Keratinocyte (primary cell): ENCODE measurements at regions not wholly inside any gene's neighbourhood (a gene's known extent, or its start where the extent isn't known, plus 50 kb on each side); places are given as distances from the start of the nearest gene placed in this dataset.

ENCODE experiments used
- DNase-seq: peaks from one replicate; pipeline ENCODE4 v3.0.0-alpha.2; 2011; ENCODE audit warnings: low read depth, missing footprints, low spot score
- FAIRE-seq: peaks from 2 replicates; lab custom pipeline; 2011; peaks lifted over from hg19 to GRCh38; lab: Jason Lieb, UNC
- H2AFZ ChIP-seq: 2 replicates; pipeline ENCODE4 v1.6.0; 2012; ENCODE audit warnings: low read length, control low read depth, inconsistent platforms; ENCODE audit not compliant: control insufficient read depth
- H3K27ac ChIP-seq: 2 replicates; pipeline ENCODE4 v1.5.1; 2011; ENCODE audit warnings: low read length; ENCODE audit not compliant: control insufficient read depth, insufficient read depth
- H3K27me3 ChIP-seq: 3 replicates; pipeline ENCODE4 v1.6.0; 2011; ENCODE audit warnings: low read length; ENCODE audit not compliant: control insufficient read depth, insufficient read depth; ENCODE audit errors: extremely low read depth
- H3K36me3 ChIP-seq, 2 experiments: 2 replicates in 1 of 2; 3 replicates in 1 of 2; pipeline ENCODE4 v1.5.1; 2011; ENCODE audit warnings: low read length in 2 of 2, mild to moderate bottlenecking in 1 of 2; ENCODE audit not compliant: control insufficient read depth in 2 of 2, insufficient read depth in 2 of 2; ENCODE audit errors: extremely low read depth in 1 of 2
- H3K4me1 ChIP-seq: 3 replicates; pipeline ENCODE4 v1.5.1; 2011; ENCODE audit warnings: low read length; ENCODE audit not compliant: control insufficient read depth, insufficient read depth; ENCODE audit errors: extremely low read depth
- H3K4me2 ChIP-seq: 3 replicates; pipeline ENCODE4 v1.6.0; 2011; ENCODE audit warnings: low read depth, low read length; ENCODE audit not compliant: control insufficient read depth, insufficient read depth; ENCODE audit errors: extremely low read depth
- H3K4me3 ChIP-seq, 3 experiments: fragments of 200-600 bp in 1 of 3; sonication (generic) in 1 of 3; 2 replicates in 2 of 3; 3 replicates in 1 of 3; pipeline ENCODE4 v1.5.1; 2011 to 2016; ENCODE audit warnings: low read length in 3 of 3, mild to moderate bottlenecking in 3 of 3, control low read depth in 2 of 3, inconsistent platforms in 1 of 3, low read depth in 1 of 3, mixed read lengths in 1 of 3, mixed run types in 1 of 3, moderate library complexity in 1 of 3; ENCODE audit not compliant: control insufficient read depth in 2 of 3, insufficient read depth in 2 of 3; ENCODE audit errors: extremely low read depth in 1 of 3
- H3K79me2 ChIP-seq: 2 replicates; pipeline ENCODE4 v1.6.0; 2012; ENCODE audit warnings: low read length; ENCODE audit not compliant: control insufficient read depth, insufficient read depth
- H3K9ac ChIP-seq: 3 replicates; pipeline ENCODE4 v1.6.0; 2011; ENCODE audit warnings: low read length; ENCODE audit not compliant: control insufficient read depth, insufficient read depth; ENCODE audit errors: extremely low read depth
- H3K9me1 ChIP-seq: 3 replicates; pipeline ENCODE4 v1.6.0; 2011; ENCODE audit warnings: low read length; ENCODE audit not compliant: control insufficient read depth, insufficient read depth; ENCODE audit errors: extremely low read depth
- H3K9me3 ChIP-seq: 2 replicates; pipeline ENCODE4 v1.5.1; 2012; ENCODE audit warnings: low read depth, low read length; ENCODE audit not compliant: control insufficient read depth
- H4K20me1 ChIP-seq: 3 replicates; pipeline ENCODE4 v1.6.0; 2011; ENCODE audit warnings: low read length; ENCODE audit not compliant: control insufficient read depth, insufficient read depth; ENCODE audit errors: extremely low read depth
- CTCF ChIP-seq, 3 experiments: IDR thresholded peaks in 1 of 3; conservative IDR thresholded peaks in 1 of 3; optimal IDR thresholded peaks in 1 of 3; 2 replicates in 2 of 3; 3 replicates in 1 of 3; pipeline versions ENCODE3 to v1.5.1; 2011; ENCODE audit warnings: low read length in 3 of 3, mild to moderate bottlenecking in 3 of 3, moderate library complexity in 2 of 3, control low read depth in 1 of 3, inconsistent platforms in 1 of 3; ENCODE audit not compliant: insufficient read depth in 2 of 3; ENCODE audit errors: extremely low read depth in 1 of 3
- EZH2 ChIP-seq: IDR thresholded peaks from one replicate; pipeline ENCODE4 v1.6.1; 2012; ENCODE audit warnings: inconsistent platforms, mild to moderate bottlenecking, low read length, moderate library complexity
- dilution Hi-C: fragments of 300-500 bp; cut with MboI; formaldehyde crosslinking; loops from one replicate; pipeline ENCODE4 v1.7.0; 2020; ENCODE audit warnings: low sequenced_read_pairs; ENCODE audit not compliant: extremely low pct_ligation_motif_present

DNA sequence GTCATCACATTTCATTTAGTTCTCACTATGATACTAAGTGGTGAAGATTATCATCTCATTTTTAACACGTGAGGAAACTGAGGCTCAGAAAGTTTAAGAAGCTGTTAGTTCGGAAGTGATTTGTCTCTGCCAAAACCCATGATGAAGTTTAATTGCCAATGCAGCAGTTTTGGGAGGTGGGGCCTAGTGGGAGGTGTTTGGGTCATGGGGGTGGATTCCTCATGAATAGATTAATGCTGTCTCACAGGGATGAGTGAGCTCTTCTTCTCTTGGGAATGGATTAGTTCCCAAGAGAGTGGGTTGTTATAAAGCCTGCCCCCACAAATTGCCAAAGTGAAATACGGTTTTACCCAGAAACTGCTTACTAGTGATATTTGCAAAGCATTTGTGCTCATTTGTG lies 91.5 kb upstream of the IGF1 start:
- dilution Hi-C loops: no loop called here
- no peak overlapping the region for H3K4me3 ChIP-seq
- H3K36me3 ChIP-seq: no peaks in the 10 kb centered on the region
- no peaks in the 10 kb centered on the region for H3K9me1 ChIP-seq
- no peaks in the 10 kb centered on the region for H3K27me3 ChIP-seq
- H2AFZ ChIP-seq: no peak overlapping the region
- H3K27ac ChIP-seq: no peak overlapping the region
- no peaks in the 10 kb centered on the region for H3K79me2 ChIP-seq
- no peak overlapping the region for H3K9ac ChIP-seq
- H3K9me3 ChIP-seq: no peaks in the 10 kb centered on the region
- no peak for FAIRE-seq
- no peak overlapping the region for H3K4me2 ChIP-seq
- no peaks in the 10 kb centered on the region for H4K20me1 ChIP-seq
- no peak for TF ChIP-seq CTCF (optimal IDR thresholded peaks at IDR 0.05 in 1 of 3, IDR thresholded peaks at IDR 0.05 in 1 of 3, conservative IDR thresholded peaks at IDR 0.05 in 1 of 3; ENCODE audit: extremely low read depth in 1 of 3, insufficient read depth in 2 of 3, low read length in 3 of 3)
- no peak for TF ChIP-seq EZH2
- DNase-seq: no peak
- no peaks in the 10 kb centered on the region for H3K4me1 ChIP-seq

DNA sequence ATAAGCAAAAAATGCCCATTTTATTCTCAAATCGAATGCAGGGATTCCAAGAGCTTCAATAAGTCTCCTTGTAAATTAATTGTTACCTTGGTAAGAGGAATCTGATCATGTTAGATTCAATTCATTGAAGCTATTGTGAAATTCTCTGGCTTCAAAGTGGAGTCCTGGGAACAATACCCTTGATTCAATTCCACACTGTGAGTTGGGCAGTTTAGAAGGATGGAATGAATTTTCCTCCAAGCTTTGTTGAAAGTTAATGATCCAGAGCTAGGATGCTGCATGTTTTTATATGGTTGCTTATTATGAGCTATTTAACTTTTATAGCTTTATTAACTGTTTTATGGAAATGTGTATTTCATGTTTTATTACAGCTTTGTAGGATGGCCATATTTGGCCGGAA lies 89.9 kb upstream of the IGF1 start:
- Histone ChIP-seq H3K9ac (no peak overlapping the region), H3K79me2 (no peaks in the 10 kb centered on the region), H3K9me1 (no peaks in the 10 kb centered on the region), H3K9me3 (no peaks in the 10 kb centered on the region), H4K20me1 (no peaks in the 10 kb centered on the region), H3K4me1 (no peaks in the 10 kb centered on the region), H3K27ac (no peak overlapping the region), H3K27me3 (no peaks in the 10 kb centered on the region), H3K4me2 (no peak overlapping the region), H2AFZ (no peak overlapping the region), H3K4me3 (no peak overlapping the region), H3K36me3 (no peaks in the 10 kb centered on the region)
- dilution Hi-C loops: no loop called here
- TF ChIP-seq EZH2 (no peak), CTCF (optimal IDR thresholded peaks at IDR 0.05 in 1 of 3, IDR thresholded peaks at IDR 0.05 in 1 of 3, conservative IDR thresholded peaks at IDR 0.05 in 1 of 3; ENCODE audit: extremely low read depth in 1 of 3, insufficient read depth in 2 of 3, low read length in 3 of 3) (no peak)
- no peak for DNase-seq
- no peak for FAIRE-seq
